H1 (cell line): ENCODE measurements at regions not wholly inside any gene's neighbourhood (a gene's known extent, or its start where the extent isn't known, plus 50 kb on each side); places are given as distances from the start of the nearest gene placed in this dataset.

ENCODE experiments used
- BRCA1 ChIP-seq: IDR thresholded peaks from 2 replicates; pipeline ENCODE4 v1.6.1; 2012; ENCODE audit warnings: low read depth, low read length, improper control_type of control experiment
- CTCF ChIP-seq, 3 experiments: IDR thresholded peaks; 1 replicate in 2 of 3; 2 replicates in 1 of 3; pipeline versions ENCODE4 v1.5.1 to v1.6.1; 2011; ENCODE audit warnings: low read length in 3 of 3, mild to moderate bottlenecking in 3 of 3, inconsistent platforms in 2 of 3, low read depth in 1 of 3, moderate library complexity in 1 of 3; ENCODE audit not compliant: insufficient read depth in 1 of 3; ENCODE audit errors: control extremely low read depth in 1 of 3
- EZH2 ChIP-seq: fragments of 200-600 bp; sonication (generic); IDR thresholded peaks from 2 replicates; pipeline ENCODE4 v1.7.1; 2012; ENCODE audit warnings: low read depth, mild to moderate bottlenecking, moderate library complexity, low read length, inconsistent platforms; ENCODE audit not compliant: severe bottlenecking
- POLR2A ChIP-seq, 2 experiments: IDR thresholded peaks; 1 replicate in 1 of 2; 2 replicates in 1 of 2; pipeline ENCODE4 v1.6.1; 2011; ENCODE audit warnings: low read depth in 2 of 2, low read length in 2 of 2, mild to moderate bottlenecking in 2 of 2; ENCODE audit errors: control extremely low read depth in 1 of 2
- POLR2AphosphoS5 ChIP-seq: IDR thresholded peaks from 2 replicates; pipeline ENCODE4 v1.6.1; 2011; ENCODE audit warnings: low read depth, low read length
- TAF1 ChIP-seq: IDR thresholded peaks from 2 replicates; pipeline ENCODE4 v1.6.1; 2011; ENCODE audit warnings: mild to moderate bottlenecking, low read depth, low read length
- TCF12 ChIP-seq: IDR thresholded peaks from 2 replicates; pipeline ENCODE4 v1.6.1; 2011; ENCODE audit warnings: low read depth, mild to moderate bottlenecking, low read length

- TF ChIP-seq TCF12 (no peak), POLR2A (IDR thresholded peaks at IDR 0.05; ENCODE audit: control extremely low read depth in 1 of 2, low read depth in 2 of 2, low read length in 2 of 2) (no peak), EZH2 (no peak), CTCF (IDR thresholded peaks at IDR 0.05; ENCODE audit: control extremely low read depth in 1 of 3, insufficient read depth in 1 of 3, low read depth in 1 of 3, low read length in 3 of 3) (no peak), TAF1 (no peak), BRCA1 (no peak), POLR2AphosphoS5 (no peak)
These were observed 287.2 kb downstream of the TFAP2C start for GRCh38 chr20:56916345-56916622.
